Natural killer cell (primary cell): ENCODE measurements at regions not wholly inside any gene's neighbourhood (a gene's known extent, or its start where the extent isn't known, plus 50 kb on each side); places are given as distances from the start of the nearest gene placed in this dataset.

Experiments
- ATAC-seq, 3 donors: fragments of 150-1000 bp in 2 of 3; fragments of 200-7000 bp in 1 of 3; cut with Tn5 transposase; 1 replicate in 1 of 3; 2 replicates in 2 of 3; pipeline ENCODE4 v1.10.0; 2021; ENCODE audit warnings: mild to moderate bottlenecking in 2 of 3, moderate library complexity in 2 of 3
- DNase-seq, 2 donors: peaks; one replicate each; pipeline versions ENCODE4 v3.0.0 to v3.0.0-alpha.2; 2013 to 2021; ENCODE audit warnings: mixed read lengths in 1 of 2
- H3K27ac ChIP-seq: one replicate; pipeline ENCODE4 v1.5.1; 2013; ENCODE audit warnings: mild to moderate bottlenecking, low read length
- H3K27me3 ChIP-seq: one replicate; pipeline ENCODE4 v1.6.1; 2013; ENCODE audit warnings: low read length; ENCODE audit not compliant: control insufficient read depth, insufficient read depth
- H3K36me3 ChIP-seq: one replicate; pipeline ENCODE4 v1.6.1; 2013; ENCODE audit warnings: low read length; ENCODE audit not compliant: control insufficient read depth, insufficient read depth
- H3K4me1 ChIP-seq: one replicate; pipeline ENCODE4 v1.6.1; 2013; ENCODE audit warnings: low read length; ENCODE audit not compliant: control insufficient read depth, insufficient read depth
- H3K4me3 ChIP-seq: one replicate; pipeline ENCODE4 v1.5.1; 2013; ENCODE audit warnings: low read length
- H3K9me3 ChIP-seq: one replicate; pipeline ENCODE4 v1.6.1; 2013; ENCODE audit warnings: low read length; ENCODE audit not compliant: control insufficient read depth, insufficient read depth
- H3K27ac Mint-ChIP-seq, 2 donors: one replicate each; pipeline ENCODE4 v1.8.0; 2022; ENCODE audit warnings: mild to moderate bottlenecking in 2 of 2, mixed read lengths in 2 of 2, moderate library complexity in 1 of 2
- H3K27me3 Mint-ChIP-seq, 2 donors: one replicate each; pipeline ENCODE4 v1.8.0; 2022; ENCODE audit warnings: low read depth in 2 of 2, mixed read lengths in 2 of 2
- H3K36me3 Mint-ChIP-seq: one replicate; pipeline ENCODE4 v1.8.0; 2022; ENCODE audit warnings: mixed read lengths
- H3K4me1 Mint-ChIP-seq, 2 donors: one replicate each; pipeline ENCODE4 v1.8.0; 2022; ENCODE audit warnings: mixed read lengths in 2 of 2
- H3K4me3 Mint-ChIP-seq: one replicate; pipeline ENCODE4 v1.8.0; 2022; ENCODE audit warnings: mild to moderate bottlenecking, moderate library complexity, mixed read lengths
- H3K9me3 Mint-ChIP-seq, 2 donors: one replicate each; pipeline ENCODE4 v1.8.0; 2022; ENCODE audit warnings: mixed read lengths in 2 of 2
- WGBS: methylation state at CpG from one replicate; pipeline ENCODE4 v1.1.7; 2013; ENCODE audit warnings: missing lambda C conversion rate; ENCODE audit not compliant: insufficient coverage; 5-methylcytosine and 5-hydroxymethylcytosine counted together
- intact Hi-C: fragments of 100-400 bp; cut with micrococcal nuclease; formaldehyde crosslinking; loops from one replicate; pipeline ENCODE4 v1.14.2; 2022
- TF ChIP-seq, protein P1 (sequence below): fragments of 200-600 bp; IDR thresholded peaks from one replicate; pipeline ENCODE4 v1.8.0; 2022; ENCODE audit warnings: antibody characterized with exemption

GRCh38 chr6:134821397-134821796 is 128.5 kb downstream of the ALDH8A1 start:
- Histone ChIP-seq H3K27me3 (no peaks in the 10 kb centered on the region), H3K27ac (no peak overlapping the region), H3K4me3 (no peak overlapping the region), H3K4me1 (no peaks in the 10 kb centered on the region), H3K9me3 (no peaks in the 10 kb centered on the region), H3K36me3 (no peaks in the 10 kb centered on the region)
- Mint-ChIP-seq H3K4me1 (no peaks in the 10 kb centered on the region), H3K27me3 (peaks cover 4 to 12% of the 10 kb centered on the region in 2 donors), H3K36me3 (no peaks in the 10 kb centered on the region), H3K27ac (no peak overlapping the region), H3K4me3 (no peak overlapping the region), H3K9me3 (no peaks in the 10 kb centered on the region)
- DNase-seq (no peak), ATAC-seq (no peak)
- 86% methylated on average over 3 of the region's 4 CpGs for WGBS
- TF ChIP-seq, protein P1, sequence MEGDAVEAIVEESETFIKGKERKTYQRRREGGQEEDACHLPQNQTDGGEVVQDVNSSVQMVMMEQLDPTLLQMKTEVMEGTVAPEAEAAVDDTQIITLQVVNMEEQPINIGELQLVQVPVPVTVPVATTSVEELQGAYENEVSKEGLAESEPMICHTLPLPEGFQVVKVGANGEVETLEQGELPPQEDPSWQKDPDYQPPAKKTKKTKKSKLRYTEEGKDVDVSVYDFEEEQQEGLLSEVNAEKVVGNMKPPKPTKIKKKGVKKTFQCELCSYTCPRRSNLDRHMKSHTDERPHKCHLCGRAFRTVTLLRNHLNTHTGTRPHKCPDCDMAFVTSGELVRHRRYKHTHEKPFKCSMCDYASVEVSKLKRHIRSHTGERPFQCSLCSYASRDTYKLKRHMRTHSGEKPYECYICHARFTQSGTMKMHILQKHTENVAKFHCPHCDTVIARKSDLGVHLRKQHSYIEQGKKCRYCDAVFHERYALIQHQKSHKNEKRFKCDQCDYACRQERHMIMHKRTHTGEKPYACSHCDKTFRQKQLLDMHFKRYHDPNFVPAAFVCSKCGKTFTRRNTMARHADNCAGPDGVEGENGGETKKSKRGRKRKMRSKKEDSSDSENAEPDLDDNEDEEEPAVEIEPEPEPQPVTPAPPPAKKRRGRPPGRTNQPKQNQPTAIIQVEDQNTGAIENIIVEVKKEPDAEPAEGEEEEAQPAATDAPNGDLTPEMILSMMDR: no peak
- intact Hi-C loops: no loop called here

DNA sequence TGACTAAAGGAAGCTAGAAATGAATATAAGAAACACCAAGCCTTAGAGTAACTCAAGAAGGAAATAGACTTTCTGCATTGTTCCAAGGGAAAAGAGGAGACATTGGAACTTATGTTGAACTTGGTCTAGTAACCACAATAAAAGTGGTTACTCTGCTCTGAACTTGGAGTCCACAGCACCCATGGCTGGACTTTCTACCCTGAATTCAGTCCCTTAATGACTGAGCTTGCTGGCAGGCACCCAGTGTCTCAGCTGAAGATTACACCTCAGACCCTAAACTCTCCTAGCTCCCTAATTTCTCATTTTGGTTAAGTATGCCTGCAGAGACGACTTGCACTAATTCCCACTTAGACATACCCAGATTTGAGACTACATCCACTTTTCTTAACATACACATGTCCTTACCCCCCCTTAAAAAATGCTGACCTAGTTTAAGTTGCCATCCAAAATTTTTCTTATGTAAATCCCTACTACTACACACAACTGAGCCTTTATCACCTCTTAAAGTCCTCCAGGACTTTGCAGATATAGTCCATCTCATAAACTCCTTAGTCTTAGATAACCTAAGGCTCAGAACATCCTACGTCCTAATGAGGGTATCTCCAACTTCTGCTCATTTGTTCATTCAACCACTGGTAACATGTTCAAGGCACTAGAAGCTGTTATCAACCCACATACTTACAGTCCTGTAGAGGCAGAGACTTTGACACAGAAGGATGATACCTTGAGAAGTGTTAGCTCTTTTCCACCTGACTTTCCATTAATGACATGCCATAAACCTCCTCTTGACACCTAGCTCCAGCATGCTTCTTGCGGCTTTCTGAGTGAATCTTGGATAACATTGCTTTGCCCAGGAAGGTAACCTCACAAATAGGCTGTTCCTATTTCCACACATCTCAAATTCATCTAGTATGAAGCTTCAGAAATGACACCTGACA is 129.8 kb downstream of the ALDH8A1 start:
- intact Hi-C loops: no loop called here
- H3K27me3 ChIP-seq: no peaks in the 10 kb centered on the region
- no peaks in the 10 kb centered on the region for H3K4me1 ChIP-seq
- H3K27me3 Mint-ChIP-seq: peaks cover 4 to 12% of the 10 kb centered on the region in 2 donors
- no peak overlapping the region for H3K27ac ChIP-seq
- ATAC-seq: no peak
- DNase-seq: no peak
- TF ChIP-seq, protein P1: no peak
- H3K9me3 ChIP-seq: no peaks in the 10 kb centered on the region
- H3K9me3 Mint-ChIP-seq: no peaks in the 10 kb centered on the region
- no peaks in the 10 kb centered on the region for H3K36me3 ChIP-seq
- H3K4me3 ChIP-seq: no peak overlapping the region
- H3K4me1 Mint-ChIP-seq: no peaks in the 10 kb centered on the region
- no peaks in the 10 kb centered on the region for H3K36me3 Mint-ChIP-seq
- no peak overlapping the region for H3K27ac Mint-ChIP-seq
- no peak overlapping the region for H3K4me3 Mint-ChIP-seq
- 89% methylated on average over 3 of the region's 3 CpGs for WGBS

DNA sequence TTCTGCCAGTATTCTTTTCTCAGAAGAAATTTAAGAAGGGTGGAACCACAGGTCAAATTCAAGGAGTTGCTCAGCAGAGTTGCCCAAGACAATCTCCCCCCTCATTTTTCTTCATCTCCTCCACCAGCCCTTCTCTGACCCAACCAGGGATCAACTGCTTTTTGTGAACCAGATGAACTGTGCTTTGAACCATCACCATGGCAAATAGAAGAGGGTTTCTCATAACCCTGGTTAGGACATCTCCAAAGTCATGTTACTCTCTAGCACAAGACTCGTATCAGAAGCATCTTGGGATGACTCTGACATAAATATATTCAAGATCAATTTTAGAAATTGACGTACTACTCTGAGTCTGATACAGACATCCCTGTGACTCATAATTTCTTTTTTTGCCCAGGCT is 130.7 kb downstream of the ALDH8A1 start:
- TF ChIP-seq, protein P1: no peak
- Histone ChIP-seq H3K9me3 (no peaks in the 10 kb centered on the region), H3K36me3 (no peaks in the 10 kb centered on the region), H3K27ac (no peak overlapping the region), H3K4me3 (no peak overlapping the region), H3K27me3 (no peaks in the 10 kb centered on the region), H3K4me1 (no peaks in the 10 kb centered on the region)
- Mint-ChIP-seq H3K36me3 (no peaks in the 10 kb centered on the region), H3K27ac (no peak overlapping the region), H3K4me1 (no peaks in the 10 kb centered on the region), H3K4me3 (no peak overlapping the region), H3K9me3 (no peaks in the 10 kb centered on the region), H3K27me3 (peaks cover 4 to 12% of the 10 kb centered on the region in 2 donors)
- ATAC-seq: no peak
- no peak for DNase-seq
- intact Hi-C loops: no loop called here
- 93% methylated on average over 2 of the region's 2 CpGs for WGBS
